Islet precursor cell (in vitro differentiated cells): ENCODE measurements at regions not wholly inside any gene's neighbourhood (a gene's known extent, or its start where the extent isn't known, plus 50 kb on each side); places are given as distances from the start of the nearest gene placed in this dataset.
A peak's percentile ranks its signal among the peaks of the same experiment; 100 is the strongest.

Experiments used
- DNase-seq: peaks from one replicate; pipeline ENCODE4 v3.0.0-alpha.2; 2018

DNA sequence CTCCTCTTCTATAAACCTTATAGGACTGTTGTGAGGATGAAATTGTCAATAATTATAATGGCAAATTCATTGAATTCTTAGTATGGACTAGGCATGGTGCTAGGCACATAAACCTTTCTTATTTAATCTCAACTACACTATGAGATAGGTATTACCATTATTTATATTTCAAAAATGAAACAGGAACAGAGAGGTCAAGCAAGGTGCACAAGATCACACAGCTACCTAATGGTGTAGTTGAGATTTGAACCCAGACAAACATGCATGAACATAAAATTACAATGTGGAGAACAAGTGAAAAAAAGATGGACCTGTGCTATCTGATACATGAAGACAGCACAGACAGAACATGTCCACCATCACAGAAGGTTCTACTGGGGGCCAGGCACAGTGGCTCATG is 156.7 kb downstream of the AXIN2 start:
- no peak for DNase-seq

DNA sequence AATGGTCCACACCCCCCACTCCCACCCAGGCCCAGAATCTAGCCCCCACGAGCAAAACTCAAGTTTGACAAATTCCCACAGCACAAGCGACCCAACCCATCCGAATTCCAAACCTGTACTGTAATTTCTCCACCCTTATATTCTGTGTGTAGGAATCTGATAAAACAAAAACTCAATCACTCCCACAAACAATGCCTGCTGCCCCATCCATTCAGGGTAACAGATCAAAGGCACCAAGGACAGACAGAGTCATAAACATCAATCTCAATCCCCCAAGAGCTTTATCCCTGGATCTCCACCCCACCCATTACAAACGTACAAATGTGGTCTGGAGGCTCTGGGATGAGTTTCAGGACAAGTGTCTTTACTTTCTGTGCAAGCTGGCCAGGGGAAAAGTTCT is 157.8 kb downstream of the AXIN2 start:
- DNase-seq, result peak; percentile 75

DNA sequence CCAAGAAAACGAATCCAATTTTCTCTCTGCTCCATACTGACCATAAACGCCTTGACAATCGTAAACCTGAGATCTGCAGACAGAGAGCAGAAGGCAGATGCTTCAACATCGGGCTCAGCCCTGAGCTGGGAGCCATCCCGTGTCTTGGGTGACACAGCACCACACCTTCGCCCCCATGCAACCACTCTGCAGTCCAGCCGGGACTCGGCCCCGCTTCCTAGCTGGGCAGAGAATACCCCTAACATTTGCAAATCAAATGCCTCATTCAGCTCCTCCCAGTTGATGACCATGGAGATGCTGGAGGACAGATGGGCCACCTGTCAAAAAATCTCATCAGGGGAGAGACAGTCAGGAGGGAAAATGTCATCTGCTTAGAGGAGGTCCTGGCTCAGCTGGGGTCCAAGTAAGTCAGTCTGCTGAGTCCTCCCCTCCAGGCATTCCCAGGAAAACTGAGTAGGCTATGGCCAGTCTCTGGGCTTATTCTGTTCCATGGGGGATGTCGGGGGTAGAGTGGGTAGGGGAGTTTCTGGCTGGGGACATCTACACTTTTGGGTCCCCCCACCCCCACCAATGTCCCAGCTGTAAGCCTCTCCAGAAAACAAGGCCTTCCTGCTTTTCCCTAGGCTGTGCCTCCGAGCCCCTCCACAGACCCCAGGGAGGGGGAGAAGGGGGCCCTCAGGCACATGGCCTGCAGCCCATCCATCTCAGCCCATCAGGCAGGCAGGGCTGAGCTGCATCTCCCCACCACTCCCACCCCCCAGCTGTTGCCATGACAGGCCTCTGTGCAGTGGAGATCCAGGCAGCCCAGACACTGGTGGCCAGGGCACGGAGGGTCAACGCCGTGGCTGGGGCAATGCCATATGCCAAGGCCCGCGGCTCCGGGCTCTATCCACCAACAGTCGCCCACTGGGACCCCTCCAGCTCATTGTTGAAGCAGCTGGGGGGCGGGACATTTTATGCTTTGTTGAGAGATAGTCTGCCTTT is 158.6 kb downstream of the AXIN2 start:
- peak; percentile 57 for DNase-seq

DNA sequence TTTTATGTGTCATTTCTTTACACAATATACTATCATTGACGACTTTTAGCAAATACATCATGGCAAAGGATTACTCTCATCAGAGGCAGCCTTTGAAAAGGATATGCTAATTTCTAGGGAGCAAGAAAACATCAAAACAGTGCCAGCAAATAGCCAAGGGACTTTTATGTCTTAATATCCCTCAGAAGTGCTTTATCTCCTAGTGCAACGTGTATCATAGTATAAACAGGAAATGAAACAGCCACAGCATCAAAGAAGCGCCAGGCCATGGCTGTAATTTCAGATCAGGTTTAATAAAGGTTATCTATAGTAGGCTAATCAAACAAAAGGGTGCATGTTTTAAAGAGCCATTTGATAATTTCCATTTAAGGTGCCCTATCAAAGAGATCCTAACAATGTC is 159.9 kb downstream of the AXIN2 start:
- no peak for DNase-seq

DNA sequence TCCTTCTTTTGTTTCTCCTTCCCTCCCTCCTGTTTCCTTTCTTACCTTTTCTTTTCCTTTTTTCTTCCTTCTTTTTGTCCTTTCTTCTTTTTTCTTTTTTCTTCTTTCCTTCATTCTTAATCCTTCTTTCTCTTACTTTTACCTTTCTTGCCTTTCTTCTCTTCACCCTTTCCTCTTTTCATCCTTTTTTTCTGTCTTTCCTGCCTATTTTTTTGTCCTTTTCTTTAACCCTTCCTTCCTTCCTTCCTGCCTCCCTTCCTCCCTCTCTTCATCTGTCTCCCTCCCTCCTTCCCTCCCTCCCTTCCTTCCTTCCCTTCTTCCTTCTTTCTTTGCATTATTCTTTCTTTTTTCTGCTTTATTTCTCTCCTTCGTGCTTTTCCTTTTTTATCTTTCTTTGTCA is 160.7 kb downstream of the AXIN2 start:
- no peak for DNase-seq

DNA sequence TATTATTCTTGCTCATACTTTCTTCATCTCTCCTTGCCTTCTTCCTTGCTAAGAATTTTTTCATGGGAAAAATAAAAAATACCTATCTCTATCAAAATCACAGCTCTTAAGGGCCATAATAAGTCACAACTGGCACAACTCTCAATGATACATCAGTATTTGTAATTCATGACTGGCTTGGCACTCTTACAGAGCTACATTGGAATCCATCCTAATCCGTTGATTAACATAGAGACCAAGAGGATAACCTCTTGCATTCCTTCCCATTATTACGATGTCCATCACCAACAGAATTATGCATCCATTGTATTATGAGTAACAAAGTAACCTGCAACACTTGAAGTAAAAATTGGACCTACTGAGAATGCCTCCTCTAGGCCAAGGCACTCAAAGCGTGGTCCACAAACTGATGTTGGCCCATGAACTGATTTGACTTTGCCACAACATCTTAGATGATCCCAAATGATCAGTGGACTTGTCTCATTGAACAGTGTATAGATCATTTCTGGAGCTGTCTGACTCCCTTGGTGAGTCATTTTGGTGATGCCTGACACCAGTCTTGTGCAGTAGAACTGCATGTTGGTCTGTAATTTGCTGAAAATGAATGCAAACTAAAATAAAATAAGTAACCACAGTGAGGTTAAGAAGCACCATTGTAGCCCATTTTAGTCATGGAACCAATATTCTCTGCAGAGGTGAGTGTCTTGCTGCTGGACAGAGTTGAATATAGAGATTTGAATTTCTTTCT is 163.2 kb downstream of the AXIN2 start:
- peak; percentile 31 for DNase-seq

DNA sequence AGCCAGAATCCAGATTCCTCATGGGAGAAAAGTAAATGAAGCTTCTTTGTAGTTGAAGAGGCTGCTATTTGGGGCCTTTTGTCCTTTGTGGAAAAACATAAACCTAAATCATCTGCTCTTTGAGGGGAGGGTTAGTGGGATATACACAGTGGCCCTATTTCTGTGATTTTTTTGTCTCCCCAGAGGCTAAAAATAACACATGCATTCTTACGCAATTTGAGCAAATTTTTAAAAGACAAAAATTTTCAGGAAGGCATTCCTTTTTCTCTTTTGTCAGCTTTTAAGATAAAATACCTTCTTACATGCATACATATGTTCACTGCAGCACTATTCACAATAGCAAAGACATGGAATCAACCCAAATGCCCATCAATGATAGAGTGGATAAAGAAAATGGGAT is 165.5 kb downstream of the AXIN2 start:
- DNase-seq, result no peak

DNA sequence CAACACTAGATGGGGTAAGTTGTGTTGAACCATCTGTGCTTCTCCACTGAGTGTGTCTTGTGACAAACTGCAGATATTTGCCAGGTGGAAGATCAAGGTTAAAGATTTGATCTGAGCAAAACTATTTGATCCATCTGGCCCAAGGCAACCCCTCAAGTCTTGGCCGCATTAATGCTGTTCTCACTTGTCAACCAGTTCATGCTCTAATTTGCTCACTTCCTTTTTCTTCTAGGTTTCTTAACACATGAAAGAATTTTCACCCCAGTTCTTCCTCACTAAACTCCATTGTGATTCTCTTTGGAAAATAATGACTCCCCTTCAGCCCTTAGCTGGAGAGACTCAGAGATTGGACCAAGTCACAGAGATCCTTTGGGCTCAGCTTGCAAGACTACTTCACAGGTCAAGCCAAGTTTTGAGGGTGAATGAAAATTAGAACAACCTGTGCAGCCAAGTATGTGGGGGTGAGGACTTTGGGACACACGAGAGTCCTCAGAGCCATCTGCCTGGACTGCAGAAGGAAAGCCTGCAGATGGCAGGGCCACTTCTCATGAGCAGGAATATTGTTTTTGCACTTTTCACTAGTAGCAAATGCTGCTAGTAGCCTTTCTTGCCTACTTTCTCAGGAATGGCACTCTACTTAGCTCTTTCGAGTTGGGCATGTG is 166.5 kb downstream of the AXIN2 start:
- DNase-seq, result no peak

DNA sequence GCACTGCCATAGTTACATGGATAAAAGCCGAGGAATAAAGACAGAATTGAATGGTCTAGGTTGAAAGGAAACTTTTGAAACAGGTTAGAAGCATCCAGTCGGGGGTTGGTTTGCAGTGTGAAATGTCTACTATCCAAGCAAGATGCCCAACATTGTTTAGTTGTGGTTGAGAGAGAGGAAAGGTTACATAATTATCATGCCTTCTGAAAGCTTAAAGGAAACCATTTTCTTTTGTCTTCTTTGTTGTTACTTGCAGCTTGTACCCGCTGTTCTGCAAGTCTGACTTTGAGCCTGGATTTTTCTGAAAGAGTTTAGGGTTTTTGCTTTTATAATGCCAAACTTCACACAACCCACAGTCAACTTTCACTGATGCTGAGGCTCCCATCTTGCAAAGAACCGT is 167.9 kb downstream of the AXIN2 start:
- DNase-seq, result no peak

DNA sequence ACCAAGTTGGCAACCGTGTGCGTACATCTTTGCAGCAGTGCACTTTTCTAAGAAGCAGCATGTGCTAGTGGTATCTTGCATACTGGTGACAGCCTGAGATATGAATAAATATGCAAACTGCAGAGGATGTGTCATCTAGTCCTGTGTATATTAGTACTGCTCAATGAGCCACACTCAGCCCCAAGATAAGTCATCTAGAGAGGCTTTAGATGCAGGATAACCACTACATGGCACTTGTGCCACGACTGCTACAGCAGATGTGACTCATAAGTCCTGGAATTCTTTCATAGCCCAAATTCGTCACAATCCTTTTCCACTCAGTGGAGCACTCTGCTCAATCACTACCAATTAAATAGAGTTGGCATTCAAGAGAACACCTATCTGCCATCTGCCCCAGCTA is 171.5 kb downstream of the AXIN2 start:
- no peak for DNase-seq

DNA sequence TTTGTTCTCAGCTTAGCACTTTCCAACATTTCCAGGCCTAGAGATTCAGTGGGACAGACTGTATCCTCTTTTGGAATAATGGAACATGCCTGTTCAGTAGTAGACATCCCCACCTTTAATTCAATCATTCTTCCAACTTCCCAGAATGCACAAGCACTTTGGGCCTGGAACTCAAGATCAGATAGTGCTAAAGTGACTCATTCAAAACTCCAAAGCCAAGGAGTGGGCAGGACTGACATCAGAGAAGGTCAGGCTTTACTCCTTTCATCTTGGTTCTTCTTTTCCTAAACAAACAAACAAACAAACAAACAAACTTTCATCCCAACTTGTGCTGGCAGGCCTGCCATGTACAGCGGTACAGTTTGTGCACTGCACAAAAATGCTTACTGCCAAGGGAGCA is 172.0 kb downstream of the AXIN2 start:
- DNase-seq, result peak; percentile 74

DNA sequence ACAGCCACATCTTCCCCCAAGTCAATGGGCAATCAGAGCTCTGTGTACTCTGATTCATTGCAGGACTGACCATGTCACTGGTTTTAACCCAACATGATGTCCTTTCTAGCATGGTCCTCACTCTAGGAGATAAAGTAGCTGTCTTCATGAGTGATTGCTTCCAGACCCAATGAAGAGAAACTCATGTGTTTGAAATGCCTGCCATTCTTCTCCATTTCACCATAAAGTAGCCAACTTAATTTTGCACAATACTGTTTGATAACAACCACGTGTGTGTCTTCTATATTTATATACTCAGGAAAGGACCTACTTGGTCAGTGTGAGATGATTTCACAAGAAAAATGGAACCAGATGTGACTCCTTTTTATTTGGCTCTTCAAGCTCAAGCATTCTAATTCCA is 172.5 kb downstream of the AXIN2 start:
- no peak for DNase-seq

DNA sequence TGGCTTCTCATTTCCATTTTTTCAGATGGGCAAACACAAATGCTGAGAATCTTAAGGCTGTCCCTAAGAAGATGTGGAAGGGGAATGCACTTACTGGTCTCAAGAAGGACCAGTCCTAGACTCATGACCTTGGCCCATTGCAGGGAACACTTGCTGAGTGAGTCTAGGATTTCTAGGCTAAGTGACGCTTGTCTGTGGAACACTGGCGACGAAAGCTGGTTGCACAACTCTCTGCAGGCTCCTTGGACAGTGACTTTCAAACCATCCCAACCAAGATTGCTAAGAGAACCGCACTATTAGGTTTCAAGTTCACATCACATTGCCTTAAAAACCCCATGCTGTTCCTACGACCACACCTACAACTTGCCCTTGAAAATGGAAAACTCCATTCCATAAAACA is 174.1 kb downstream of the AXIN2 start:
- DNase-seq, result no peak

DNA sequence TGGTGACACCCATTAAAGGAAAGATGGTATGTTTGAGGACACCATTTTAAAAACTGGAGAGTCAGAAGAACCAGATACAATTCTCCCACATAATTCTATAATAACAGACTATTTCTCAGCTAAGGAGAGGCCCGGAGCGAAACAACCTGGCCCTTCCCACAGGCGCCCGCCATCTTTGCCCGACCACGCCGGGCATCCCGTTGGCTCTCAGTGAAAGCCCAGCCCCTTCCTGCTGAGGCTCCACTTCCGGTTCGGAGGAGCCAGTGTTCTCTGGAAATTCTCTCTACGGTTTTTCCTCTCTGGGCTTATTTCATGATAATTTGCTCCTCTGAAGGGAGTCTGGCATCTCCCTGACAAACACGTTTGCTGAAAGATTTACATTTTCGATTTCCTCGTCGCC is 175.7 kb downstream of the AXIN2 start:
- no peak for DNase-seq

DNA sequence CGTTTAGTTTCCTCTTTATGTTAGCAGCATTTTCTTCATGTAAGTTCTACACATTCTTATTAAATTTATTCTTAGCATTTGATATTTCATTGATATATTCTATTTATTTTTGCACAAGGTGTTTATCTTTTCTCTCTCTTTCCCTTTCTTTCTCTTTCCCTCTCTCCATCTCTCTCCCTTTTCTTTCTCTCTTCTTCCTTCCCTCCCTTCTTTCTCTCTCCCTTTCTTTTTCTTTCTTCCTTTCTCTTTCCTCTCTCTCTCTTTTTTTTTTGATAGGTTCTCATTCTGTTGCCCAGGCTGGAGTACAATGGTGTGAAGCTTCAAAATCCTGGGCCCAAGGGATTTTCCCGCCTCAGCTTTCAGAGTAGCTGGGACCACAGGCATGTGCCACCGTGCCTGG is 176.4 kb downstream of the AXIN2 start:
- no peak for DNase-seq

DNA sequence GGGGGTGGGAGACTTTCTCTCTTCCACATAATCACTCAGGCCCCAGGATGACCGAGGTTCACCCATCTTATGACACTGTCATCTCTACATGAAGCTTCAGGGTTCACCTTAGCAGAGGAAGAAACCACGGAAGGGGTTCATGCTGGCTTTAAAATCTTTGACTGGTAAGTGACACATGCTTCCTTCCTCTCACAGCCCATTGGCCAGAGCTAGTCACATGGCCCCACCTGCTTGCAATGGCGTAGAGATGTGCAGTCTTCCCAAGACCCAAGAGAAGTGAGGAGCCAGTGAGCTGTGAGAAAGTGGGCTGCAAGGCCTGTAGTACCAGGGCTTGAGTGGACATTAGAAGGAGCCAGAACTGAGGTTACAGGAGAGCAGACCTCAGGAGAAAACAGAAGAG is 180.3 kb downstream of the AXIN2 start:
- DNase-seq, result no peak

DNA sequence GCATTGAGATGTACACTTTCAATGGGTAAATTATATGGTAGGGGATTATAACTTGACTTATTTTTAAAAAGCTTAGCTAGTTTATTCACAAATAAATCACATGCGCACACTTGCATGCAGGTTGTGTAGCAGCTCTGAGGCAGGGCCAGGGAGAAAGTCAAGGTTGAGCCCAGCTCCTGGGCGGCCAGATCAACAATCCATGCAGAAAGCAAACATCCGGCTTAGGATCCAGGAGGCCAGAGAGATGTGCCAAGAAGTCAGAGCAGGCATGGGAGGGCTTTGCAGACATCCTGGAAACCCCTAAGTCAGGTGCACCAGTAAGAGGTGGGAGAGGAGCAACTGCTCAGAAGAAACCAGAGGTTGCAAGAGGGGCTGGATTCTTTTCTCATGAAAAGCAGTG is 186.5 kb downstream of the AXIN2 start:
- DNase-seq, result no peak

DNA sequence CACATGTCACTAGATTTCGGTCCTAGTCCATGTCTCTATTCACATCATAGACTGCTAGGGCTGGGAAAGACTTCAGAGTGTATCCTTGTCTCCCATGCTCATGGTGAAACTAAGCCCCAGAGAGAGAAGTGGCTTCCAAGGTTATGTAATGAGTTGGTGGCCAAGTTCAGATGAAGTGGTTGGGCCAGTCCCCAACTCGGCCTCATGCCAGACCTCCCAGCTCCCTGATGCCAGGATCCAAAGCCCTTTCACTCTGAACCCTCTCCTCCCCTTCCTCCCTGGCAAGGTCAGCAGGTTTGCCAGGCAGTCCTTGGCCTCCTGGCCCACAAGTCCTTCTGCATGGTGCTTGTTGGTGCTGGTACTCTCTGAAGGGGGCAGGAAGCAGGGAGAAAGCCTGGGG is 189.7 kb downstream of the AXIN2 start:
- peak; percentile 42 for DNase-seq

DNA sequence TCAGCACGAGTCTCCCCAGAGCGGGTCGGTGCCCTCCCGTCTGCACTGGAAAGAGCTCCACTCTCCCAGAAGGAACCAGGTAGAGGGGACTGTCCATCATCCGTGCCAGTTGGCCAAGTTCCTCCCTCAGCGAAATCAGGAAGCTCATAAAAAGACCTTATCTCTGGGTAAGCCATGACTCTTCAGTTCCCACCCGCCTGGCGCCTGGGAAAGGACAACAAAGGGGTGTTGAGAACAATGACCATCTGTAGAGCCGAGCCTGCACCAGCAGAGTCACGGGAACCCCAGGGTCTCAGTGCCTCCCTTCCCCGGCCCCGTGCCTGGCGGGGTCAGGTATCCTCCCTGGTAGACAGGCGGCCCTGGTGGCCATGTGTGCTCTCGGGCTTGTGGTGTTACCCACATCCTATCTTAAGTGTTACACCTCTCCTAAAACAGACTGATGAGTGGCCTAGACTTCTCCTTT is 190.7 kb downstream of the AXIN2 start:
- DNase-seq, result peak; percentile 86

DNA sequence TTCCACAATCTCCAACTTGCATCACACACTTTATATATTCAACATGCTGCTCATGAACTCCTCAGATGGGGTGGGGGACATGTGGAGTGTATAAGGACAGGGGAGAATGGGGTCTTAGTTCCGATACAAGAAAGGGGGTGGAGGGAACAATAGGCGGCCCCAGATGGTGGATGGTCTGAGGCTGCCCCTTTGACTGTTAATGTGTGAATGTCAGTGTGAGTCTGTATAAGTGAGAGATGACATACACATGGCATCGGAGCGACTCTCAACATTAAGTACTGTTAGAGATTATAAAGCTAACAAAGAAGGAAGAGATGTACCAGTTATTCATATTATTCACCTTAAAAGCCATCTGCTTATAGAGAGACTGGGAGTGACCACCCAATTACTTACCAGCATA is 193.1 kb downstream of the AXIN2 start:
- DNase-seq, result peak; percentile 35

DNA sequence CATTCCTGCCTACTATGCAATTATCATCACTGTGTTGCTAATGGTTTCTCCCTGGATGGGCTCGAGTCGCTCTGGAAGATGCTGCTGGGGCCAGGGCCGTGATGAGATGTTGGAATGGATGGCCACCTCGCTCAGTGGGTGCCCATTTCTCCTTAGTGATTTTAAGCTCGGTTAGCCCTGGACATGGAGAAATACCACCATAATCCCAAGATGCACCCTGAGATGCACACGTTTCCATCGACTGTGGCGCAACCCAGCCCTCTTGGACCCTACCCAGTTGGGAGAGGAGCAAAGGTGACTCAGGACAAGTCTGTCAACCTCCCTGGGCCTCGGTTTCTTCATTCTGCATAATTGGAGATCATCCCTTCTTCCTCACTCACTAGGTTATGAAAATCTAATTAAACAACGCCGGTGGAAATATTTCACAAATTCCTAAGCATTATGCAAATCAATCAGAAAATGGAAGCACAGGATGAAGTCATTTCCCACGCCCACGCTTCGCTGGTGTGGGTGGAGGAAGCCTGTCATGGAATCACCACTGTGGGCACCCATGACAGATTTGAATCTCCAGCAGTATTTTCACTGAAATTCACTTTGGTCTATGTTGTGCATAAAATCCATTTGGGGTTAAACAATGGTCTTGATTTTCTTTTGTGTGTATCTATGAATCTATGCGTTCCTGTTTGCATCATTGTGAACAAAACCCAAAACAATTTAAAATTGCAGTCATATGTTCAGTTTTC is 195.2 kb downstream of the AXIN2 start:
- peak; percentile 37 for DNase-seq

DNA sequence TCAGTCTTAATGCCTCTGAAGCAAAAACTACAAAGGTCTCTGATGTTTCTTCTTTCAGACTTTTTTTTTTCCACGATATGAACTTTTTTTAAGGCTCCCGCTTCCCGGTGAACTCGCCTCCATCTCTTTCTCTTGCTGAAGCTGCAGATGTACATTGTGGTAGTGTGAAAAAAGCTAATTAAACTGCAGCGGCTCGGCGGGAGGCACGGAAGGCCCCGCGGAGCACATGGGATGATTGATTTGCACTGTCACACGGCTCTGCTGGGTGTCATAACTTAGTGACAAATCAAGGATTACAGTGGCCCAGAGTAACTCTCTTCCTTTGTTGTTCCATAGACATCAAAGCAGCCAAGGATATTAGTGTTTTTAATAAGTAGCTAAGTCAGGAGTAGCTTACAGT is 196.3 kb downstream of the AXIN2 start:
- DNase-seq, result peak; percentile 43

DNA sequence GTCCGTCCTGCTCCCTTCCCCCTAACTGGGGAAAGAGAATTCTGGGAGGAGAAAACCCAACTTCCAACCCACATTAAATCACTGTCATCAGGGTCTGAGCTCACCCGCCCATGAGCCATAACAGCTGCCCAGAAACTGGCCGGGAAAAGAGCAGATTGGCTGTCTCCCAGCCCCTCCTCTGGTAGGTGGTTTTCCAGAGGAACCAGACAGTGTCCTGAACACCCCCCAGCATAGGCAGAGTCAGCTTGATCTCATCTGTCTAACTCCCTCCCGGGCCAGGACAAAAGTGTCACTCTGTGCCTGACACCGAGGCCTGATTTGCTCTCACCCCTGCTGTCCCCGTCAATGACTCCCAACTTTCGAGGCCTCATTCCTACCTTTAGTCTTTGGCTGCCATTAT is 197.0 kb downstream of the AXIN2 start:
- DNase-seq, result peak; percentile 50
